Parathyroid adenoma (tissue), 2 donors: ENCODE measurements at regions not wholly inside any gene's neighbourhood (a gene's known extent, or its start where the extent isn't known, plus 50 kb on each side); places are given as distances from the start of the nearest gene placed in this dataset.

ENCODE experiments used
- H2AFZ ChIP-seq: fragments of 300-600 bp; sonication (generic); one replicate; pipeline ENCODE4 v1.7.0; 2017; ENCODE audit warnings: antibody characterized with exemption, mild to moderate bottlenecking
- H3K27ac ChIP-seq: fragments of 300-600 bp; sonication (generic); one replicate; pipeline ENCODE4 v1.7.0; 2017
- H3K27me3 ChIP-seq: fragments of 300-600 bp; sonication (generic); one replicate; pipeline ENCODE4 v1.7.0; 2017; ENCODE audit warnings: low read length; ENCODE audit not compliant: control insufficient read depth, insufficient read depth
- H3K36me3 ChIP-seq: fragments of 300-600 bp; sonication (generic); one replicate; pipeline ENCODE4 v1.7.0; 2017; ENCODE audit warnings: low read length; ENCODE audit not compliant: control insufficient read depth, insufficient read depth
- H3K4me1 ChIP-seq: fragments of 300-600 bp; sonication (generic); one replicate; pipeline ENCODE4 v1.7.0; 2017; ENCODE audit warnings: control low read depth
- H3K4me2 ChIP-seq: fragments of 300-600 bp; sonication (generic); one replicate; pipeline ENCODE4 v1.7.0; 2017; ENCODE audit warnings: low read length
- H3K4me3 ChIP-seq: fragments of 300-600 bp; sonication (generic); one replicate; pipeline ENCODE4 v1.7.0; 2017; ENCODE audit warnings: low read depth, low read length
- H3K79me2 ChIP-seq: fragments of 300-600 bp; sonication (generic); one replicate; pipeline ENCODE4 v1.7.0; 2017; ENCODE audit warnings: control low read depth
- H3K9ac ChIP-seq: fragments of 300-600 bp; sonication (generic); one replicate; pipeline ENCODE4 v1.7.0; 2017; ENCODE audit warnings: mild to moderate bottlenecking
- H3K9me3 ChIP-seq: fragments of 300-600 bp; sonication (generic); one replicate; pipeline ENCODE4 v1.7.0; 2017; ENCODE audit warnings: low read length; ENCODE audit not compliant: control insufficient read depth
- TF ChIP-seq, protein P1 (sequence below): fragments of 300-600 bp; sonication (generic); IDR thresholded peaks from one replicate; pipeline ENCODE4 v1.7.0; 2017; ENCODE audit warnings: antibody characterized with exemption, mild to moderate bottlenecking
- donor health status: primary hyperparathyroidism.

DNA sequence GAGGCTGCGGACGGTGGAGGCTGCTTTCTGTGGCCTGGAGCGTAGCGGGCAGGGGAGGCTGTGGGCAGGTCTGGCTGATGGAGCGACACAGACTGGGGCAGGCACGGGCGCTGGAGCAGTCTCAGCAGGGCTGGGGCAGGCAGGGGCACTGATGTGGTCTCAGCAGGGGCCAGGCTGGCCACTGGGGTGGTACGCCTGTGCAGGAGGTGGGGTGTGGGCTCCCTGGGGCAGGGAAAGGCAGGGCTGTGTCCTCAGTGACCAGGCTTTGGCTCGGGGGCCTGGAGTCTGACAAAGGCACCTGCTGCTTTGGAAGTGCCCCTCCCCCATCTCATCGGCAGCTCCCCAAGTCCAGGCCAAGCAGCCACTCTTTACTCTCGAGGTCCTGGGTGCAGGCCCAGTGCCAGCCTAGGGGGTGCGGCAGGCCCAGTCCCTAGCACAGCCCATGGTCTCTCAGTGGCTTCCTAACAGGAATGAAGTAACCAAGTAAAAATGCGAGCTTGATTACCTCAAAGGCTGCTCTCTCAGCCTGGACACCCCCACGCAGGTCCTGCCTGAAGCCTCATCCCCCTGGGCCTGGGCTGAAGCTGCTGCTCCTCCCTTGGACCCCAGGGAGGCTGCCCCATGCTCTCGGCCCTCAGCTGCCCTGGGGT, 55.5 kb downstream of the ADRA2C start:
- H3K27me3 ChIP-seq = no peaks in the 10 kb centered on the region
- H3K9me3 ChIP-seq = no peaks in the 10 kb centered on the region
- no peaks in the 10 kb centered on the region for H3K79me2 ChIP-seq
- H2AFZ ChIP-seq = no peak overlapping the region
- no peak overlapping the region for H3K9ac ChIP-seq
- H3K4me3 ChIP-seq = no peak overlapping the region
- H3K4me2 ChIP-seq = no peak overlapping the region
- no peak overlapping the region for H3K27ac ChIP-seq
- no peaks in the 10 kb centered on the region for H3K4me1 ChIP-seq
- no peaks in the 10 kb centered on the region for H3K36me3 ChIP-seq
- TF ChIP-seq, protein P1, sequence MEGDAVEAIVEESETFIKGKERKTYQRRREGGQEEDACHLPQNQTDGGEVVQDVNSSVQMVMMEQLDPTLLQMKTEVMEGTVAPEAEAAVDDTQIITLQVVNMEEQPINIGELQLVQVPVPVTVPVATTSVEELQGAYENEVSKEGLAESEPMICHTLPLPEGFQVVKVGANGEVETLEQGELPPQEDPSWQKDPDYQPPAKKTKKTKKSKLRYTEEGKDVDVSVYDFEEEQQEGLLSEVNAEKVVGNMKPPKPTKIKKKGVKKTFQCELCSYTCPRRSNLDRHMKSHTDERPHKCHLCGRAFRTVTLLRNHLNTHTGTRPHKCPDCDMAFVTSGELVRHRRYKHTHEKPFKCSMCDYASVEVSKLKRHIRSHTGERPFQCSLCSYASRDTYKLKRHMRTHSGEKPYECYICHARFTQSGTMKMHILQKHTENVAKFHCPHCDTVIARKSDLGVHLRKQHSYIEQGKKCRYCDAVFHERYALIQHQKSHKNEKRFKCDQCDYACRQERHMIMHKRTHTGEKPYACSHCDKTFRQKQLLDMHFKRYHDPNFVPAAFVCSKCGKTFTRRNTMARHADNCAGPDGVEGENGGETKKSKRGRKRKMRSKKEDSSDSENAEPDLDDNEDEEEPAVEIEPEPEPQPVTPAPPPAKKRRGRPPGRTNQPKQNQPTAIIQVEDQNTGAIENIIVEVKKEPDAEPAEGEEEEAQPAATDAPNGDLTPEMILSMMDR = no peak

DNA sequence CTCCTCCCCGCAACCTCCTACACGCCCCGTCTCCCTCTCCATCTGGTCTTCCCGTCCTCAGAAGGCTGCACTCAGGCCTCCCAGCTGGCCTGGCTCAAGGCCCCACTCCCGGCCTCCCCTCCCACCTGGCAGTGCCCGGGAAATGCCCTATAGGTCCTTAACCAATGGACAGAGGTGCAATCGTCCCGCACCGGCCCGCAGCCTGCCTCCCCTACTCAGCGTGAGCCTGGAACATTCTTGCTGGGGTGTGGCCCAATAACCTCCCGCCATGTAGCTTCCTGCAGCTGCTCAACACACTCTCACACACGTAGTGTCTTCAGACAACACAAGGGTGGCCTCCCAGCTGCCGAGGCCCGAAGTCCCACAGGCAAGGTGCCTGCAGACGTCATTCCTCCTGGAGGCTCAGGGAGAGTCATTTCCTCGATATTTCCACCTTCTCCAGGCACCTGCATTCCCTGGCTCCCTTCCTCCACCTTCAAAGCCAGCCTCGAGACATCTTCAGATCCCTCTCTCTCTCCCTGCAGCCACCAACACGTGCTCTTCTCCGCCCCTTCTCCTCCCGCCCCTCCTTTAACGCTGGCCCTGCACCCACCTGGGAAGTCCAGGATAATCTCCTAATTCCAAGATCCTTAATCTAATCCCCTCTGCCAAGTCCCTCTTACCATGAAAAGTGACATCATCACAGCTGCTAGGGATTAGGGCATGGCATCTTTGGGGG, 56.2 kb downstream of the ADRA2C start:
- no peaks in the 10 kb centered on the region for H3K36me3 ChIP-seq

DNA sequence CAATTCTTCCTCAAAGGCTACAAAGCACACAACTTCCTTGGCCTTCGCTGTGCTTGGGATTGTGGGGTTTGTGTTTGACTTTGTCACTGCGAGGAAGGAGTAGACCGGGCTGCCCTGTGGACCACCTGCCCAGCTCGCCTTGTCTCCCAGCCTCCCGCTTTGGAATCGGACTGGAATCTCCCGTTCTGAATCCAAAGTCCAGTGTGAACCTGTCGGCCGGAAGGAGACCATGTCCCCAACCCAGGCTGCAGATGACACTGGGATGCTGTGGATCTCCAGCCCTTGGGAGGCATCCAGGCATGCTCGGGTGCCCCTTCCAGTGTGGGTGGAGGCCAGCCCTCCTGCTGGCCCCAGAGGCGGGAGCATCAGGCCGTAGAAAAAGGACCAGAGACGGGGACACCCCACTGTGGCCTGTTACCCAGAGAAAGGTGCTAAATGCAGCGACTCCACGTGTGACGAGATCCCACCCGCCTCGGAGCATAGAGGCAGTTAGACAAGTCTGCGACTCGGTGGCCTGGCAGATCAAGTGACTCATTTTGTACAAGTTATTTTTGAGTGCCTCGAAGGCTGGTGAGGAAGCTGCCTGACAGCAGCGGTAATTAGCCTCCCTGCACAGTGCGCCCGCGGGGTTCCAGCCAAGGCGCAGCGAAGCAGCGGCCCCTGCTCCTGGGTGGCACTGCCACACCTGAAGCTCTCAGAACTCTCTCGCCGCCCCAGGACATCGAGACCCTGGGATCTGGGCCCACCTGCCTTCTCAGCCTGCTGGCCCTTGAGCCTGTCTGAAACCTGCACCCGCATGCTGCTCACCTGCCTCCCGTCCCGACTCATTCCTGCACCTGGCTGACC, 57.5 kb downstream of the ADRA2C start:
- Histone ChIP-seq H3K79me2 (no peaks in the 10 kb centered on the region), H3K9me3 (no peaks in the 10 kb centered on the region), H3K9ac (no peak overlapping the region), H3K27ac (no peak overlapping the region), H3K4me1 (no peaks in the 10 kb centered on the region), H3K36me3 (no peaks in the 10 kb centered on the region), H3K4me3 (no peak overlapping the region), H3K4me2 (no peak overlapping the region), H2AFZ (no peak overlapping the region), H3K27me3 (no peaks in the 10 kb centered on the region)
- TF ChIP-seq, protein P1 = no peak

More for the DNA sequence above, 56.2 kb downstream of the ADRA2C start:
- TF ChIP-seq, protein P1 = no peak
- H3K4me2 ChIP-seq = no peak overlapping the region
- H2AFZ ChIP-seq = no peak overlapping the region
- no peak overlapping the region for H3K4me3 ChIP-seq
- no peaks in the 10 kb centered on the region for H3K4me1 ChIP-seq
- no peak overlapping the region for H3K27ac ChIP-seq
- no peaks in the 10 kb centered on the region for H3K9me3 ChIP-seq
- no peaks in the 10 kb centered on the region for H3K27me3 ChIP-seq
- H3K9ac ChIP-seq = no peak overlapping the region
- H3K79me2 ChIP-seq = no peaks in the 10 kb centered on the region

DNA sequence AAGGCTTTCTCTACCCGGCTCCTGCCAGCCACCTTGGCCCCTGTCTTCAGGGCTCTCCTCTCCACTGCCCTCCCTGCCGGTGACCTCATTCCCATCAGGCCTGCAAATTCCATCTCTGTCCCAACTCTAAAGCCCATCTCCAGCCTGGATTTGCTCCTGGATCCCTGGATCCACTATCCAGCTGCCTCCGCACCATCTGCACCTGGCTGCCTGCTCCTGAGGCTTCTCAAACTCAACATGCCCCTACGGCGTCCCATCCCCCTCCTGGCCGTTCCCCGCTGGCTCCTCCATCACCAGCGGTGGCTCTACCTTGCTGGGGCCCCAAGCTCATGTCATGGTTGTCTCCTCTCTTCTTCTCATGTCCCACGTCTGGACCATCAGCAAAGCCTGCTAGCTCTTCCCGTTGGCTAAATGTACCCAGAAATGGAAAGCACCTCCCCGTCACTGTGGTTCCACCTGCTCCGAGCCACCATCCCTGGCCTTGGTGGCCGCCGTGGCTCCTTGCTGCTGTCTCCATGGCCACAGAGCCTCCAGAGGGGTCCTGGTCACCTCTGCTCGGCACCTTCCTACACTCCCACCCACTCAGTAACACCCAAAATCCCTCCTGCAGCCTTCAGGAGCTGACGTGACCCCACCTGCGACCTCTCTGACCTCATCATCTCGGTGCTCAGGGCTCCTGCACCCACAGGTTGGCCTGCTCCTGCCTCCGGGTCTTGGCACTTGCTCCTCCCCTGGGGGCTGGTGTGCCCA, 58.5 kb downstream of the ADRA2C start:
- H3K4me3 ChIP-seq = no peak overlapping the region
- H3K4me1 ChIP-seq = no peaks in the 10 kb centered on the region
- no peak overlapping the region for H2AFZ ChIP-seq
- H3K36me3 ChIP-seq = no peaks in the 10 kb centered on the region
- H3K9me3 ChIP-seq = no peaks in the 10 kb centered on the region
- TF ChIP-seq, protein P1 = no peak
- no peak overlapping the region for H3K4me2 ChIP-seq
- no peaks in the 10 kb centered on the region for H3K79me2 ChIP-seq
- H3K27me3 ChIP-seq = no peaks in the 10 kb centered on the region
- no peak overlapping the region for H3K27ac ChIP-seq
- H3K9ac ChIP-seq = no peak overlapping the region
